Transverse colon (tissue), 4 donors: ENCODE measurements at regions not wholly inside any gene's neighbourhood (a gene's known extent, or its start where the extent isn't known, plus 50 kb on each side); places are given as distances from the start of the nearest gene placed in this dataset.
"Not testable (repeated sequence)": the region's sequence is repeated elsewhere in the genome, so short reads cannot be mapped to it uniquely, and the experiment has no call there.

Experiments used
- DNase-seq: peaks from one replicate; pipeline ENCODE4 v3.0.0-alpha.2; 2019
- H3K27ac ChIP-seq, 4 donors: fragments of 200-600 bp; sonication (generic); 2 replicates each; pipeline ENCODE4 v1.5.1; 2016 to 2018; ENCODE audit warnings: inconsistent platforms in 4 of 4
- H3K27me3 ChIP-seq: fragments of 200-600 bp; sonication (generic); 2 replicates; pipeline ENCODE4 v1.5.1; 2017; ENCODE audit warnings: inconsistent platforms
- H3K36me3 ChIP-seq, 4 donors: fragments of 200-600 bp; sonication (generic); 2 replicates each; pipeline ENCODE4 v1.5.1; 2017 to 2019; ENCODE audit warnings: inconsistent platforms in 4 of 4
- H3K4me1 ChIP-seq, 4 donors: fragments of 200-600 bp; sonication (generic); 2 replicates each; pipeline ENCODE4 v1.5.1; 2017 to 2020; ENCODE audit warnings: inconsistent platforms in 4 of 4
- H3K4me3 ChIP-seq, 4 donors: fragments of 200-600 bp; sonication (generic); 1 replicate in 1 of 4; 2 replicates in 3 of 4; pipeline versions ENCODE4 v1.5.1 to v1.6.1; 2017 to 2019; ENCODE audit warnings: inconsistent platforms in 4 of 4
- H3K9me3 ChIP-seq, 2 donors: fragments of 200-600 bp; sonication (generic); 2 replicates each; pipeline ENCODE4 v1.5.1; 2017 to 2019; ENCODE audit warnings: inconsistent platforms in 2 of 2
- CTCF ChIP-seq, 5 experiments: fragments of 200-600 bp in 3 of 5; fragments of 450-650 bp in 2 of 5; sonication (generic) in 3 of 5; IDR thresholded peaks; 1 replicate in 2 of 5; 2 replicates in 3 of 5; pipeline ENCODE4 v1.5.1; 2016 to 2017; ENCODE audit warnings: antibody characterized with exemption in 5 of 5, inconsistent platforms in 3 of 5, mild to moderate bottlenecking in 2 of 5, moderate library complexity in 1 of 5
- EP300 ChIP-seq: sonication (generic); formaldehyde crosslinking; IDR thresholded peaks from one replicate; pipeline ENCODE4 v1.6.1; 2017; ENCODE audit warnings: antibody characterized with exemption, low read depth
- POLR2A ChIP-seq: fragments of 450-650 bp; IDR thresholded peaks from one replicate; pipeline ENCODE4 v1.6.1; 2016; ENCODE audit warnings: antibody characterized with exemption, mild to moderate bottlenecking, moderate library complexity
- POLR2AphosphoS5 ChIP-seq, 3 donors: sonication (generic); formaldehyde crosslinking; IDR thresholded peaks; one replicate each; pipeline ENCODE4 v1.6.1; 2016; ENCODE audit warnings: antibody characterized with exemption in 3 of 3
- WGBS, 2 donors: methylation state at CpG; one replicate each; pipeline ENCODE4 v1.1.5; 2018; ENCODE audit warnings: low coverage in 1 of 2; 5-methylcytosine and 5-hydroxymethylcytosine counted together
- in situ Hi-C, 4 donors: fragments of 200-750 bp; cut with MboI; loops; one replicate each; pipeline versions ENCODE4 v1.15.0 to v1.15.1; 2017; ENCODE audit warnings: low sequenced_read_pairs in 3 of 4, low pct_ligation_motif_present in 1 of 4, low pct_unique_long_range_greater_than_20kb in 1 of 4
- intact Hi-C: fragments of 100-400 bp; cut with DNase I; formaldehyde crosslinking; loops from one replicate; pipeline ENCODE4 v1.15.1; 2023; ENCODE audit warnings: low total_unique reads

- no peaks in the 10 kb centered on the region for H3K36me3 ChIP-seq
- 90% methylated on average over 6 of the region's 6 CpGs; no CpG with 5 or more reads in 1 of the 2 donors for WGBS, 2 donors
- in situ Hi-C loops = no loop called here
- TF ChIP-seq CTCF (IDR thresholded peaks at IDR 0.05) (no peak), EP300 (no peak), POLR2A (no peak)
- no peak for DNase-seq
- H3K4me3 ChIP-seq = no peak overlapping the region
- H3K27ac ChIP-seq = no peak overlapping the region
- intact Hi-C loops = no loop called here
- no peaks in the 10 kb centered on the region for H3K9me3 ChIP-seq
- no peaks in the 10 kb centered on the region for H3K4me1 ChIP-seq
- no peaks in the 10 kb centered on the region for H3K27me3 ChIP-seq
These were observed 125.8 kb upstream of the DAPK1 start for GRCh38 chr9:87371795-87372355.

GRCh38 chr9:87372356-87372851 is 125.3 kb upstream of the DAPK1 start:
- H3K27me3 ChIP-seq = no peaks in the 10 kb centered on the region
- DNase-seq = no peak
- 54 to 80% methylated on average over 8 to 10 of the region's 10 CpGs for WGBS, 2 donors
- H3K4me1 ChIP-seq = no peaks in the 10 kb centered on the region
- TF ChIP-seq POLR2AphosphoS5 (IDR thresholded peaks at IDR 0.05) = no peak
- no peak for TF ChIP-seq POLR2A
- no peak for TF ChIP-seq CTCF (IDR thresholded peaks at IDR 0.05)
- no peak for TF ChIP-seq EP300
- H3K36me3 ChIP-seq = no peaks in the 10 kb centered on the region
- no peak overlapping the region for H3K27ac ChIP-seq
- intact Hi-C loops (no loop called here), in situ Hi-C loops (no loop called here)
- no peaks in the 10 kb centered on the region for H3K9me3 ChIP-seq
- no peak overlapping the region for H3K4me3 ChIP-seq

GRCh38 chr9:87374023-87374919 is 123.4 kb upstream of the DAPK1 start:
- H3K27me3 ChIP-seq, H3K9me3 ChIP-seq, H3K27ac ChIP-seq, H3K36me3 ChIP-seq, H3K4me3 ChIP-seq, in situ Hi-C loops, intact Hi-C loops, H3K4me1 ChIP-seq, DNase-seq: not testable (repeated sequence)
- WGBS, 2 donors = 85 to 94% methylated on average over 2 to 10 of the region's 10 CpGs

- WGBS, 2 donors = 88 to 90% methylated on average over 4 to 6 of the region's 7 CpGs
- TF ChIP-seq EP300 (no peak), POLR2AphosphoS5 (IDR thresholded peaks at IDR 0.05) (no peak), CTCF (IDR thresholded peaks at IDR 0.05) (no peak), POLR2A (no peak)
- intact Hi-C loops = no loop called here
These were observed 122.1 kb upstream of the DAPK1 start for GRCh38 chr9:87375397-87376073.

More at GRCh38 chr9:87375397-87376073, 122.1 kb upstream of the DAPK1 start:
- Histone ChIP-seq H3K9me3 (no peaks in the 10 kb centered on the region), H3K36me3 (no peaks in the 10 kb centered on the region), H3K4me1 (no peaks in the 10 kb centered on the region), H3K27ac (no peak overlapping the region), H3K27me3 (no peaks in the 10 kb centered on the region), H3K4me3 (no peak overlapping the region)
- in situ Hi-C loops = no loop called here
- no peak for DNase-seq
